CD4-positive, alpha-beta T cell (primary cell): ENCODE measurements at regions not wholly inside any gene's neighbourhood (a gene's known extent, or its start where the extent isn't known, plus 50 kb on each side); places are given as distances from the start of the nearest gene placed in this dataset.

Source experiments
- ATAC-seq: fragments of 200-7000 bp; cut with Tn5 transposase; one replicate; pipeline ENCODE4 v1.10.0; 2022; ENCODE audit warnings: mild to moderate bottlenecking; ENCODE audit not compliant: poor library complexity
- CTCF ChIA-PET: fragments of 350-600 bp; sonication (Branson Sonifier 250); formaldehyde crosslinking; loops from one replicate; lab custom pipeline; 2021; ENCODE audit warnings: antibody characterized with exemption, inconsistent platforms; lab: Charles Lee
- POLR2A ChIA-PET: fragments of 350-600 bp; sonication (Branson Sonifier 250); formaldehyde crosslinking; loops from one replicate; lab custom pipeline; 2021; ENCODE audit warnings: antibody characterized with exemption, inconsistent platforms; lab: Charles Lee
- DNase-seq, 14 experiments: peaks; one replicate each; pipeline ENCODE4 v3.0.0-alpha.2; 2013 to 2020; ENCODE audit warnings: mixed read lengths in 2 of 14
- H3K27ac ChIP-seq, 2 donors: one replicate each; pipeline versions ENCODE4 v1.5.1 to v1.7.0; 2013; ENCODE audit warnings: low read length in 2 of 2, low read depth in 1 of 2, mild to moderate bottlenecking in 1 of 2
- H3K27me3 ChIP-seq, 2 experiments: 1 replicate in 1 of 2; 2 replicates in 1 of 2; pipeline versions ENCODE4 v1.6.1 to v1.7.0; 2013; ENCODE audit warnings: low read length in 2 of 2, control low read depth in 1 of 2, mild to moderate bottlenecking in 1 of 2, moderate library complexity in 1 of 2; ENCODE audit not compliant: insufficient read depth in 2 of 2, control insufficient read depth in 1 of 2
- H3K36me3 ChIP-seq: one replicate; pipeline ENCODE4 v1.6.1; 2013; ENCODE audit warnings: low read length, control low read depth; ENCODE audit not compliant: insufficient read depth
- H3K4me1 ChIP-seq: one replicate; pipeline ENCODE4 v1.6.1; 2013; ENCODE audit warnings: low read length, control low read depth; ENCODE audit not compliant: insufficient read depth
- H3K4me3 ChIP-seq: one replicate; pipeline ENCODE4 v1.5.1; 2013; ENCODE audit warnings: mild to moderate bottlenecking, low read length, moderate library complexity
- H3K9me3 ChIP-seq, 2 experiments: 1 replicate in 1 of 2; 2 replicates in 1 of 2; pipeline versions ENCODE4 v1.6.1 to v1.7.0; 2013; ENCODE audit warnings: low read length in 2 of 2, mild to moderate bottlenecking in 2 of 2, control low read depth in 1 of 2, moderate library complexity in 1 of 2; ENCODE audit not compliant: control insufficient read depth in 1 of 2, insufficient read depth in 1 of 2
- H3K27ac Mint-ChIP-seq: one replicate; pipeline ENCODE4 v1.8.0; 2020; ENCODE audit warnings: mixed read lengths
- H3K27me3 Mint-ChIP-seq: one replicate; pipeline ENCODE4 v1.8.0; 2021; ENCODE audit warnings: mixed read lengths
- H3K36me3 Mint-ChIP-seq: one replicate; pipeline ENCODE4 v1.8.0; 2021; ENCODE audit warnings: low read depth, mixed read lengths
- H3K4me1 Mint-ChIP-seq: one replicate; pipeline ENCODE4 v1.8.0; 2021; ENCODE audit warnings: low read depth, mixed read lengths
- H3K4me3 Mint-ChIP-seq: one replicate; pipeline ENCODE4 v1.8.0; 2020; ENCODE audit warnings: mild to moderate bottlenecking, mixed read lengths
- H3K9me3 Mint-ChIP-seq: one replicate; pipeline ENCODE4 v1.8.0; 2020; ENCODE audit warnings: mixed read lengths
- CTCF ChIP-seq: fragments of 200-600 bp; IDR thresholded peaks from one replicate; pipeline ENCODE4 v1.8.0; 2022; ENCODE audit warnings: antibody characterized with exemption, mild to moderate bottlenecking
- intact Hi-C, 2 experiments: fragments of 100-400 bp; cut with DNase I in 1 of 2; cut with micrococcal nuclease in 1 of 2; formaldehyde crosslinking; loops; one replicate each; pipeline versions ENCODE4 v1.15.1 to v1.9.0; 2023 to 2025; cut with DNase I, micrococcal nuclease

GRCh38 chr16:9399573-9399972 lies 308.1 kb downstream of the HAPSTR1 start:
- intact Hi-C loops: no loop called here
- DNase-seq: no peak
- no peaks in the 10 kb centered on the region for H3K4me1 Mint-ChIP-seq
- no peak overlapping the region for H3K27ac Mint-ChIP-seq
- ChIA-PET POLR2A (no interaction called here), CTCF (no interaction called here)
- no peak overlapping the region for H3K4me3 Mint-ChIP-seq
- Histone ChIP-seq H3K36me3 (no peaks in the 10 kb centered on the region), H3K27ac (no peak overlapping the region), H3K27me3 (no peaks in the 10 kb centered on the region), H3K9me3 (peaks cover 0 to 6% of the 10 kb centered on the region in 2 experiments), H3K4me3 (no peak overlapping the region), H3K4me1 (no peaks in the 10 kb centered on the region)
- no peak for TF ChIP-seq CTCF
- no peaks in the 10 kb centered on the region for H3K36me3 Mint-ChIP-seq
- peaks cover 4% of the 10 kb centered on the region for H3K9me3 Mint-ChIP-seq
- no peak for ATAC-seq
- H3K27me3 Mint-ChIP-seq: no peaks in the 10 kb centered on the region

GRCh38 chr16:9401173-9401572 lies 309.7 kb downstream of the HAPSTR1 start:
- DNase-seq (no peak), ATAC-seq (no peak)
- Histone ChIP-seq H3K36me3 (no peaks in the 10 kb centered on the region), H3K27me3 (no peaks in the 10 kb centered on the region), H3K4me3 (no peak overlapping the region), H3K27ac (no peak overlapping the region), H3K4me1 (no peaks in the 10 kb centered on the region), H3K9me3 (peaks cover 0 to 6% of the 10 kb centered on the region in 2 experiments)
- ChIA-PET CTCF (no interaction called here), POLR2A (no interaction called here)
- H3K36me3 Mint-ChIP-seq: no peaks in the 10 kb centered on the region
- H3K27me3 Mint-ChIP-seq: no peaks in the 10 kb centered on the region
- no peak overlapping the region for H3K27ac Mint-ChIP-seq
- intact Hi-C loops: no loop called here
- H3K4me3 Mint-ChIP-seq: no peak overlapping the region
- H3K4me1 Mint-ChIP-seq: no peaks in the 10 kb centered on the region
- peaks cover 4% of the 10 kb centered on the region for H3K9me3 Mint-ChIP-seq
- TF ChIP-seq CTCF: no peak

GRCh38 chr16:9402293-9402860 lies 310.9 kb downstream of the HAPSTR1 start:
- Mint-ChIP-seq H3K27ac (no peak overlapping the region), H3K4me3 (no peak overlapping the region), H3K9me3 (no peaks in the 10 kb centered on the region), H3K4me1 (no peaks in the 10 kb centered on the region), H3K36me3 (no peaks in the 10 kb centered on the region), H3K27me3 (no peaks in the 10 kb centered on the region)
- ATAC-seq (no peak), DNase-seq (no peak)
- no peaks in the 10 kb centered on the region for H3K4me1 ChIP-seq
- ChIA-PET CTCF (no interaction called here), POLR2A (no interaction called here)
- peaks cover 0 to 6% of the 10 kb centered on the region in 2 experiments for H3K9me3 ChIP-seq
- intact Hi-C loops: no loop called here
- H3K27ac ChIP-seq: no peak overlapping the region
- no peak for TF ChIP-seq CTCF
- H3K27me3 ChIP-seq: no peaks in the 10 kb centered on the region
- no peak overlapping the region for H3K4me3 ChIP-seq
- no peaks in the 10 kb centered on the region for H3K36me3 ChIP-seq
